GM18520 (cell line): ENCODE measurements at regions not wholly inside any gene's neighbourhood (a gene's known extent, or its start where the extent isn't known, plus 50 kb on each side); places are given as distances from the start of the nearest gene placed in this dataset.

Experiments
- ATAC-seq: cut with Tn5 transposase; IDR thresholded peaks from one replicate; pipeline ENCODE4 v1.9.1; 2021; ENCODE audit not compliant: unreplicated experiment

DNA sequence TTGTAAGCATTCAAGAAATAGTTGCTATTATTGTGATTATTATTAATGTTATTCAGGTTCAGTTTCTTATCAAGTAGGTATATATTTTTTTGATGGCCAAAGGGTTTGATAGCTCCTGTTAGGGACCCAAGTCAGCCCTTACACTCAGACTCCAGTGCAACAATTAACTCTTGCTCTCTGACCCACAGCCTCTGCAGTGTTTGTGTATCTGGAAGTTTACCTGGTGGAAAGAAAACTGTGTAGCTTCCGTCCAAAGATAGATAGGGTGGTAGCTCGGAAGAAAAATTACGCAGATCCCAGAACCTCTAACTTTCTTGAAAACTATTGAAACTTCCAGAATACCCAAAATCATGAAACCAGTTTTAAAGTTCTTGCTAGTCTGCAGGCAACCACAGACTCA is 58.6 kb upstream of the IGFBP2 start:
- ATAC-seq, result no peak

DNA sequence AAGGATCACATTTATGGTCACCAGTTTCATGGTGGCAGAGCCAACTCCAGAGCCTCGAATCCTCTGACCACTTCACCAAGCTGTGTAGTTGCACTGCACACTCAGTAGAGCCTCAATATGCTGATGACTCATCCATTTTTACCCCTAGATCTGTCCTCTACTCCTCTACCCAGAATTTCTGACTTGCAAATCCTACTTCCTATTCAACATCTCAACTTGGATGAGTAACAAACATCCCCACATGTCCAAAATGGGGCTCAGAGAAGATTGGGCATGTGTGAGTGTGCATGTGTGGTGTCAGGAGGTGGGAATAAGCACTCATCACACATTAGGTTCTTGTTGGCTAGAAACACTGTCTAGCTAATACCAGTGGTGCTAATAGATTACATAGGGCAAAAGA is 57.8 kb upstream of the IGFBP2 start:
- no peak for ATAC-seq

DNA sequence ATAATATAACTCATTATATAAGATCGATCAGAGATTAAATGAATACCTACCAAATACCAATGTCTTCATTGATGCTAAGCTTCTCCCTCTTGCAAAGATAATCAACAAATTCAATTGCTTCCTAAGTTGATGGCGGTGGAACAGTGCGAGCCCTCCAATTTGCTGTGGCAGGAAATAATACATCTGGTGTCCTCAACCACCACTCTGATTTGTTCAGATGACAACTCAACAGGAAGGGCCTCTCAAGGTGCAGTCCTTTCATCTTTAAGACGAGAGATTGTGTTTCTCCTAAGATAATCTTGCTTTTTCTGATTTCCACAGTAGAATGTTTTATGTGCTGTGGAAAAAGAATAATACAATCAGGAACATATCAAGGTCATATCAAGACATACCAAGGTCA is 56.6 kb upstream of the IGFBP2 start:
- ATAC-seq, result no peak

DNA sequence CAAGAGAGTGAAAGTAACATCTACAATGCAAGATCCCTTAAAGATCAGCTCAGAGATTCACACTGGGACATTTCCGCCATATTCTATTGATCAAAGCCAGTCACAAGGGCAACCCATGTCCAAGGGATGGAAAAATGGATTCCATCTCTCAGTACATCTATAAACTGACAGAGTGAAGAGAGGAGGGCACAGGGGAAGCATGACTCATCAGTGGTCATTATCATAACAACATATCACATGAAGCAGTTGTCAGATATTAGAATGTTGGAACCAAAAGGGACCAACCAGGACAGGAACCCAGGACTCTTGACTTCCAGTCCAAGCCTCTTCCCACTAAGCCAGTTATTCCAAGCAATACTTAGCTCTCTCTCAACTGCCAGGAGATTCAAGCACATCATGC is 54.9 kb upstream of the IGFBP2 start:
- ATAC-seq, result no peak

DNA sequence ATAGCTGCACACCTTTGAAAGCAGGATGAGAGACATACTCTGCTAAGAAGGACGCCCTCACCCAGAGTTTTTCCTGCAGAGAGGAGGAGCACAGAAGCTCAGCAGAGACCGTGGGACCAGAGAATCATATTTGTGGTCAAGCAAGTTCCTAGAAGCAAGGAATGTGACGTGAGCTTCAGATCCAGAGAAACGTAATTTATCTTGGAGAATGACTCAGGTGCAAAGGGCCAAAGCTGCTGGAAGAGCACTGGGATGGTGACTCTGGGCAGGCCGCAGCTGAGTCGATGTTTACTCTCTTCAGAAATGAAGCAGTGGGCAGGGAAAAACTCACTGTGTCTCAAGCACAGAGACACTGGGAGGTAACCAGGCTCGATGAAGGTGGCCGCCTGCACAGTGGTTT is 50.1 kb upstream of the IGFBP2 start:
- ATAC-seq, result no peak
